G401.6 (cell line): ENCODE measurements at regions not wholly inside any gene's neighbourhood (a gene's known extent, or its start where the extent isn't known, plus 50 kb on each side); places are given as distances from the start of the nearest gene placed in this dataset.
"Not testable (repeated sequence)": the region's sequence is repeated elsewhere in the genome, so short reads cannot be mapped to it uniquely, and the experiment has no call there.

Source experiments
- FAIRE-seq: peaks from 2 replicates; lab custom pipeline; 2012; peaks lifted over from hg19 to GRCh38; lab: Jason Lieb, UNC

- FAIRE-seq, result no peak
Observed at GRCh38 chr2:122656403-122656802, 901.0 kb downstream of the TSN start.

GRCh38 chr2:122660786-122661634 lies 905.6 kb downstream of the TSN start:
- no peak for FAIRE-seq

GRCh38 chr2:122663620-122664019 lies 908.2 kb downstream of the TSN start:
- no peak for FAIRE-seq

- no peak for FAIRE-seq
Observed at GRCh38 chr2:122669627-122670026, 914.2 kb downstream of the TSN start.

- no peak for FAIRE-seq
Observed at GRCh38 chr2:122670897-122671296, 915.4 kb downstream of the TSN start.

- no peak for FAIRE-seq
Observed at GRCh38 chr2:122680662-122681061, 925.2 kb downstream of the TSN start.

- FAIRE-seq, result no peak
Observed at GRCh38 chr2:122681626-122682025, 926.2 kb downstream of the TSN start.

- no peak for FAIRE-seq
Observed at GRCh38 chr2:122682356-122682755, 926.9 kb downstream of the TSN start.

GRCh38 chr2:122683018-122683417 lies 927.6 kb downstream of the TSN start:
- no peak for FAIRE-seq

GRCh38 chr2:122692400-122693083 lies 937.1 kb downstream of the TSN start:
- no peak for FAIRE-seq

- FAIRE-seq, result no peak
Observed at GRCh38 chr2:122697415-122697814, 942.0 kb downstream of the TSN start.

GRCh38 chr2:122703676-122704075 lies 948.2 kb downstream of the TSN start:
- no peak for FAIRE-seq

GRCh38 chr2:122704109-122704563 lies 948.7 kb downstream of the TSN start:
- FAIRE-seq, result no peak

GRCh38 chr2:122705746-122706145 lies 950.3 kb downstream of the TSN start:
- no peak for FAIRE-seq

GRCh38 chr2:122706757-122707223 lies 951.3 kb downstream of the TSN start:
- no peak for FAIRE-seq

- FAIRE-seq, result no peak
Observed at GRCh38 chr2:122707224-122707824, 951.9 kb downstream of the TSN start.

- no peak for FAIRE-seq
Observed at GRCh38 chr2:122710049-122710448, 954.6 kb downstream of the TSN start.

- no peak for FAIRE-seq
Observed at GRCh38 chr2:122713800-122714199, 958.3 kb downstream of the TSN start.

- not testable (repeated sequence) for FAIRE-seq
Observed at GRCh38 chr2:122720822-122721221, 965.4 kb downstream of the TSN start.

- FAIRE-seq, result no peak
Observed at GRCh38 chr2:122734766-122735424, 979.4 kb downstream of the TSN start.

- FAIRE-seq, result no peak
Observed at GRCh38 chr2:122736279-122736678, 980.8 kb downstream of the TSN start.

- no peak for FAIRE-seq
Observed at GRCh38 chr2:122737429-122738077, 982.1 kb downstream of the TSN start.
